Activated CD4-positive, alpha-beta T cell treated with anti-CD3 and anti-CD28 coated beads for 4 hours (primary cell): ENCODE measurements at regions not wholly inside any gene's neighbourhood (a gene's known extent, or its start where the extent isn't known, plus 50 kb on each side); places are given as distances from the start of the nearest gene placed in this dataset.
"Not testable (repeated sequence)": the region's sequence is repeated elsewhere in the genome, so short reads cannot be mapped to it uniquely, and the experiment has no call there.

Source experiments
- DNase-seq, 2 donors: peaks; one replicate each; pipeline ENCODE4 v3.0.0-alpha.2; 2020

DNA sequence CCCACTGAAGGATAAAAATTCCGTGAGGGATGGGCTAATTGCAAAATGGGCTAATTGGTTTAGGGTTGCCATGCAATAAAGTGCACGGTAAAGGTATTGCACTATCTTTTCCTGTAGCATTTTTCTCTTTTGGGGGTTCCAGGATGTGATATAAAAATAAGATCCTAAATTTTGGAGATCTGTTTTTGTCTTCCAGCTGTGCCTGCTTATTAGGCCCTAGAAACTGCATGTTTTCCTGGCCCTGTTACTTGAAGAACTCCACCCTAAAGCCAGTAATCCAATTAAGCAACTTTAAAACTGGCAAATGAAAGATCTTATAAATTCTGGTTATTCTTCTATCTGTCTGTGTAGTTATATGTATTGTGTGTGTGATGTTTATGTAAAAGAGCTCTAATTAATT, 2489.6 kb downstream of the PCDH9 start:
- no peak for DNase-seq

DNA sequence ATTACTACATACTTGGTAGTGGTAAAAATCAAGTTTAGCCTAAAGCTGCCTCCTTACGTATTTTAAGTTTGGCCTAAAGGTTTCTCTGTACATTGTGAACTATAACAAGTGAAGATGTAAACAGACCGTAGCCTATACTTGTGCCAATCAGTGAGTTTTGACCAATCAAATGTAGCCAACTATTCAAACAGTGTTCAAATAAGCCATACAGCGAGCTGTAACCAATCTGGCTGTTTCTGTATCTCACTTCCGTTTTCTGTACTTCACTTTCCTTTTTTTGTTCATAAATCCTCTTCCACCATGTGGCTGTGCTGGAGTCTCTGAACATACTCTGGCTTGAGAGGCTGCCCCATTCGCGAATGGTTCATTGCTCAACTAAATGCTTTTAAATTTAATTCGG, 2504.6 kb downstream of the PCDH9 start:
- no peak for DNase-seq

- DNase-seq = no peak
Observed at GRCh38 chr13:64723724-64724123, 2506.4 kb downstream of the PCDH9 start.

DNA sequence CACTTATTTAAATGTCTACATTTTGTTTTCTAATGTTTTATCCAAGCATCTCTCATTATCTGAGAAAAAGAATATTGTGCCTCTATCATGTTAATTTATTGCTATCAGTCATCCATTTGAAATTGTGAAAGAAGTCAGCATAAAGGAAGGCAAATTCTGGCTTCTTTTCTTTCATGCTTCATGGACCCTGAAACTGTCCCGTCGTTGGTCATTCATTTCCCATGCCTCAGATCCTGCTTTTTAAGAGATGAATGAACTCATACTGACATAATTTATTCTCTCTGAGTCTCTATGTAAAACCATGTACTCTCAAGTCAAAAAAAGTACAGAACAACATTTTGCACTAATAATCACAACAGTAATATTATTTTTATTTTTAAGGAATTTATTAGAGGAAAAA, 2512.0 kb downstream of the PCDH9 start:
- no peak for DNase-seq

DNA sequence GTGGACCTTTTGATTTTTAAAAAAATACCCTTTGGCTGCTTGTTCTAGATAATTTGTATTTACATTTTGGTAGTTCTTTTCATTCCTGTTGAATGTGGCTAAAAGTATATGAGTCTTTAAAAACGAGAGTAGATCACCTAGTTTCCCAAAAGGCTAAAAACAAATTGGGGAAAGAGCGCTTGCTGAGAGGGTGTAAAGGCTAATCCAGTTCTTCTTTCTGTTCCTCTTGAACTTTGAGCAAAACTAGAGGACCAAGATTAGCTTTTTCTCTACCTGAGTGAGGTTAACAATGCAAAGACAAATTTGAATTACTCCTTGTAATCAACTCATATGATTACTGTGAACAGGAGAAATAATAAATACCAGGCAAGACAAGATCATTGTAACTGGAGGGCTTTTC, 2513.2 kb downstream of the PCDH9 start:
- DNase-seq = no peak

DNA sequence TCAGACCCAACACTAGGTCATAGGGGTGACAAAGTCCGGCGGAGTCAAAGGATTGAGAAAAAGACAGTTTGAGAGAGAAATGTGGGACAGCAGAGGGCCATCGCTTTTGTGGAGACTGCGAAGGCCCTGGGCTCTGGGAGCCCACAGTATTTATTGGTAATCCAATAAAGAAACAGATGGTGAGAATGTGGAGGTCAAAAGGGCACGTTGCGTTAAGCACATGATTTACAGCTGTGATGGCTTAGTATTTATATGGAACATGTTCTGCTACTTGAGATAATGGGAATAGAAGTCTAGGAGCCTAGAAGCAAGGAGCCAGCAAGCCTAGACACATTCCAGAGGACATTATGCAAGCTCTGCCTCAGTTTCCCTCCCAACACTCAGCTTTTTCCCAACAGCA, 2521.1 kb downstream of the PCDH9 start:
- DNase-seq = no peak

GRCh38 chr13:64704121-64704649, 2526.0 kb downstream of the PCDH9 start:
- no peak for DNase-seq

DNA sequence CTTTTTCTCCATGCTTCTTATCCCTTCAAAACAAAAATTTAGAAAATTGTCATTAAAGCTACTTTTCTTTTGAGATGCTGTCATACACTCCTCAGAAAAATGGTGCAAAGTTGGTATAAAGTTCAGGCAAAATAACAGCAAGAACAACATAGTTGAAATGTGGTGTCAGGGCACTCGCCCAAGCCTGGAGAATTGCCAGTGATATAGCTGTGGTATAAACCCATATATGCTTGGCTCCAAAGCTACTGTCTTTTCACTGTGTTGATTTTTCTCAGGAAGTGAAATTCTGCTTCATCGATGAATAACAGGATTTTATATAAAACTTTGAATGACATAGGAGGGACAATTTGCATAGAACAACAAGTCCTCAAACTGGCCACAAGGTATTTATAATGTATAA, 2532.9 kb downstream of the PCDH9 start:
- DNase-seq = no peak

GRCh38 chr13:64688893-64689677, 2541.1 kb downstream of the PCDH9 start:
- DNase-seq = no peak

DNA sequence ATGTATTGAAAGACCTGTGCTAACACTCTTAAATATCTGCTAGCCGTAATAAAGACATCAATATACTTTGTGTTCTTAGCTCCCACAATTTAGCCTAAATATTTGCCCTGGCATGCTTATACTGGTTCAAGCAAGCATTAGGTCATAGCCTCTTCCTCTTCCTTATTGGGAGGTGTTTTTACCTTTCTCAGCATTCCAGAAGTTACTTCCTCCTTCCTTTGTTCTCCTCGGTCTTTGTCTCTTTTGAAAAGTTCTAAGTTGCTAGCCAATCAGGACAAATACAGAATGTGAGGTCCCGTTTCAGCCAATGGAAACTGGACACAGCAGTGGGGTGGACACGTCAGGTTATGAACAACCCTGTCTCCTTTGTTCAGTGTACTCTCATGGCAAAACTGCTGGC, 2543.6 kb downstream of the PCDH9 start:
- not testable (repeated sequence) for DNase-seq

GRCh38 chr13:64684685-64685431, 2545.3 kb downstream of the PCDH9 start:
- DNase-seq = no peak

- DNase-seq = no peak
Observed at GRCh38 chr13:64684108-64684507, 2546.0 kb downstream of the PCDH9 start.

- DNase-seq = no peak
Observed at GRCh38 chr13:64680739-64681138, 2549.4 kb downstream of the PCDH9 start.

DNA sequence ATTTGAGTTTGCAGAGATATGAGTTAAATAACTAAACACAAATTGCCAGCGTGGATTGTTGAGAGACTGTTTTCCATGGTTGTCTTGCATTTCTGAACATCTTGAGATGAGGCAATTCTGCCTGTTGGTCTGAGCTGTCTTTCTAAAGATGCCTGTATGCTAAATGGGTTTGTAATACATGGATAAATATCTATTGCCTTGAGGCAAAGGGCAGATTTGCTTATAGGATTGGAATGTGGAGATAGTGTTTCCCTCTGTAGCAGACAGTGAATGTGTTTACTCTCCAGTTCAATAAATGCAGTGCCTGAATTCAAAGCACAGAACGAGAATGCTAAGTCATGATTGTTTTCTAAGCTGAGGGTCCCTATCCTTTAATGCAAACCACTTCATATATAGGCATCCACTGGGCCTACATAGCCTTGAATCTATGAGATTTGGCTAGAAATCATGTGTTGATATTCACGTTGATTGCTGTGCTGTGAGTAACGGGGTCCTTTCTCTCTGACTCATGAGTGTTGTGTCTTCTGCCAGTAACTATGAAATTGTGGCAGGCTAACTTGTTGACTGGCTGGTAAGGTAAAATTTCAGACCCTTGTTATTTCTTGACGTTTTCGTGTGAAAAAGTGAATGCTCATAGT, 2554.8 kb downstream of the PCDH9 start:
- DNase-seq = no peak

- DNase-seq = no peak
Observed at GRCh38 chr13:64674126-64674525, 2556.0 kb downstream of the PCDH9 start.

- DNase-seq = no peak
Observed at GRCh38 chr13:64672751-64673150, 2557.4 kb downstream of the PCDH9 start.

DNA sequence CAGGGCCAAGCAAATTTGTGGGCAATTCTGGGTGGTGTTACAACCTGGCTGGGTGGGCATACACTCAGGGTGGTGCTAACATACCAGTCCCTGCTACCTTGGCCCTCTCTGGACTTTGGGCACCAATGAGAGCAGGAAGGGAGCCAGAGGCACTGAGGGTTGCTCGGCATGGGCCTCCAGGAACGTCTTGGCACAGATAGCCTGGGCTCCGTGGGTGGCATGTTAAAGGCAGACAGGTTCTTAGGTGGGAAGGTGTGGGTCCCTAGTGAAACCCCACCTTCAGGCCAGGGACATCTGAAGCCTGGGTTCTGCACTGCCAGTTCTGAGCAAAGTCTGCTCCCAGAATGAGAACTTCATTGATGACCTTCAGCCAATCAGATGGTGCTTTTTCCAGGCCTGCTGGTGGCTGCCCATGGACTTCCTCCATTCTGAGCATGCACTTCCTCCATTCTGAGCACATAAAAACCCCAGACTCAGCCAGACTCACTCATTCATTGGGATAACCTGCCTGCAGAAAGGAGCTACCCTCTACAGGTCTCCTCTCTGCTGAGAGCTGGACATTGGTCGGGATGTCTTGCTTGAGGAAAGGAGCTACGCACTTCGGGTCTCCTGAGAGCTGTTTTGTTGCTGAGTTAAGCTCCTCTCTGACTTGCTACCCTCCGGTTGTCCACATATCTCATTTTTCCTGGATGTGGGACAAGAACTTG, 2567.1 kb downstream of the PCDH9 start:
- no peak for DNase-seq

- DNase-seq = no peak
Observed at GRCh38 chr13:64648293-64648692, 2581.8 kb downstream of the PCDH9 start.

GRCh38 chr13:64643066-64643465, 2587.1 kb downstream of the PCDH9 start:
- no peak for DNase-seq

- no peak for DNase-seq
Observed at GRCh38 chr13:64640002-64640401, 2590.1 kb downstream of the PCDH9 start.

DNA sequence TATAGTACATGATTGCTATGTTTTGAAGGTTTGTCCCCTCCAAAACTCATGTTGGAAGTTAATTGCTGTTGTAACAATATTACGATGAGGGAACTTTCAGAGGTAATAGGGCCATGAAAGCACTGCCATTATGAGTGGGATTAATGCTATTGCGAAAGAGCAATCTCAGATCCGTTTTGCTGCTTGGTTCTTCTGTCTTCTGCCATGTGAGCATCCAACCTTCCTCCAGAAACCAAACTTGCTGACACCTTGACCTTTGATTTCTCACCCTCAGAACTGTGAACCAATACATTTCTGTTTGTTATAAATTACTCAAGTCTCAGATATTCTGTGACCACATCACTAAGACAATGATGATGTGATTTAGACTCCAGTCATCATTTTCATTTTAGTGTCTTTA, 2590.9 kb downstream of the PCDH9 start:
- DNase-seq = no peak

GRCh38 chr13:64633948-64634347, 2596.2 kb downstream of the PCDH9 start:
- no peak for DNase-seq

DNA sequence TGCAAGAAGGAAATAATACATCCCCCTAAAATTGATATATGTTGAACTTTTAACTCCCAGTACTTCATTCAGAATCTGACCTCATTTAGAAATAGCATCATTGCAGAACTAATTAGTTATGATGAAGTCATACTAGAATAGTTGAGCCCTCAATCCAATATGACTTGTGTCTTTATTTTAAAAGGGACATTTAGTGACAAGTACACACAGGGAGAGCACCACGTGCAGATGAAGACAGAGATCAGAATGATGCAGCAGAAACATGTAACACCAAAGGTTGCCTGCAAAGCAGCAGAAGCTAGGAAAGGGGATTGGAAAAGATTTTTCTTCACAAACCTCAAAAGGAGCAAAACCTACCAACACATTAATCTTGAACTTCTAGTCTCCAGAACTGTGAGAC, 2602.5 kb downstream of the PCDH9 start:
- DNase-seq = no peak
